ENCODE measurements at regions not wholly inside any gene's neighbourhood (a gene's known extent, or its start where the extent isn't known, plus 50 kb on each side); places are given as distances from the start of the nearest gene placed in this dataset.

DNA sequence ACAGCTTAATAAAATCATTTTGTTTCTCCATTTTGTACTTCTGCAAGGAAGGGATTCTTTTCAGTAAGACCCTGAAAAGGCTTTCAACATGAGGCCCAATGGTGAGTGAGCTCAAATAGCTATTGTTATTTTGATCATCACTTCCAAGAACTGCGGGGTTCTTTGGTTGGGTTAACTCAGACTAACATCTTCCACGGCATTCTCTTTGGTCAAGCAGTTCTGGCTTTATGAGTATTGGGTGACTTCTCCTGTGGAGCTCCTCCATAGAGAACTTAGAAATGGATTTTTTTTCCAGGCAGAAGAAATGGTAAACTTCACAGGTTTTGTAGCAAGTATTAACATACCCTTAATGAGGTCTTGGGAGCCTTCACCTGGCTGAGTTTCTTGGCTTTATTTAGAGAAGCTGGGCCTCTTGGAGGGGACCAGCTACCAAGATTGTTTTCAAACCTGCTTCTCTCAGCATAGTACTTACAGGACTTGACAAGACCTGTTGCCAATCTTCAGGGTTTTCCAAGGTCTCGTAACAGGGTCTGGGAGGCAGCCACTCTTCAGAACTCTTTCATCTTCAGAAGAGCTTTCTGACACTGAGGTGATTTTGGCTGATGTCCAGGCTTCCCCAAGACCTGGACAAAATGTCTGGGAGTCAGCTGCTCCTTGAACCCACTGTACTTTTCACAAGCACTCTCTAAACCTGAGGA lies 353.2 kb upstream of the ETAA1 start:
- H3K4me3 ChIP-seq (ENCODE audit: low read length) = no peak overlapping the region
- TF ChIP-seq CTCF (IDR thresholded peaks at IDR 0.05; ENCODE audit: insufficient read depth, low read depth, low read length, missing control alignments) = no peak
- DNase-seq (ENCODE audit: low read depth) = no peak

DNA sequence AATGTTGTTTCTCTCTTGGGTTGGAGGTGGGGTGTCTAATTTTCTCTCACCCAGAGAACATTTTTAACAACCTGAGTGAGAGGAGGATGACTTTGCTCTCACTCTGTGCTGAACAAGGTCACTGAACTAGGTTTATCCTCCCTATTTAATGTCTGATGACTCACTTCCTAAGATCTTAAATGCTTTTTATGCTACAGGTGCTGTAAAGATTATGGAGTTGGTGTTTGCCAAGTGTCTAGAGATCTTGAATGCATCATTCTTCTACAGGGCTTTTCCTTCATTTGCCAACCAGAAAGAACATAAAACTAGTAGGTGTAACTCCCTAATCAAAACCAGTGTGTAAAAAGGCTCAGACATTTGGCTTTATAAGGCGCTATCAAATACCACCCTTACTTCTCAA lies 350.5 kb upstream of the ETAA1 start:
- H3K4me3 ChIP-seq (ENCODE audit: low read length) = no peak overlapping the region
- no peak for TF ChIP-seq CTCF (IDR thresholded peaks at IDR 0.05; ENCODE audit: insufficient read depth, low read depth, low read length, missing control alignments)
- DNase-seq (ENCODE audit: low read depth) = peak; percentile 21

DNA sequence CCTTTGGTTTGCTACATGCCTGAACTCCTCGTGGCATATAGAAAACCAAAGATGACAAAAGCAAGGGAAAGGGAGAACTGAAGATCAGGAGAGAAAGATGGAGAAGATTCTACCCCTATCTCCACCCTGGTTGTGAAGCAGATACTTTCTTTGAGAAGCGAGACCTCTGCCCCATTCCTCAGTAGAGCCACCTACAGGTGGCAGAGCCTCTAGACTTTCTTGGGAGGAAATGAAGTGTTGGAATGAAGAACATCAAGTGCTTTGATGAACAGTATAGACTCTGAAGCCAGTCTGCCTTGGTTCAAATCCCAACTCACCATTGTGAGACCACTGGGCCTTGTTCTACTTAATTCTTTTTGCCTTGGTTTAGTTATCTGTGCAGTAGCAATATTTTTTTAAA lies 348.8 kb upstream of the ETAA1 start:
- DNase-seq (ENCODE audit: low read depth) = no peak
- H3K4me3 ChIP-seq (ENCODE audit: low read length) = no peak overlapping the region
- no peak for TF ChIP-seq CTCF (IDR thresholded peaks at IDR 0.05; ENCODE audit: insufficient read depth, low read depth, low read length, missing control alignments)

DNA sequence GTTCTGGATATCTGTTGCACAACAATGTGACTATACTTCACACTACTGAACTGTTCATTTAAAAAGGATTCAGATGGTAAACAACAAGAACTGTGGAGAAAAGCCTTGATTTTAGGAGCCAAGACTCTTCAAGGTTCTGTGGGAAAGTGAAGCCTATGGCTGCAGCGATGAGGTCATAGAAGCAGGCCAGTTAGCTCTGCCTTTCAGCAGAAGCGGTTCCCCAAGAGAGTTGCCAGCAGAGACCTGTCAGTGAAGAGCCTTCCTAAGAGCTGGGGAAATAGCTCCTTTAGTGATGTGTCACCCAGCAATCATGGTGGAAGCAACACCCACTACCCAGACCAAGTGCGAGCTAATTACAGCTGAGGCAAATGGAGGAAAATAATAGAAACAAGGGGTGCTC lies 346.5 kb upstream of the ETAA1 start:
- TF ChIP-seq CTCF (IDR thresholded peaks at IDR 0.05; ENCODE audit: insufficient read depth, low read depth, low read length, missing control alignments) = no peak

DNA sequence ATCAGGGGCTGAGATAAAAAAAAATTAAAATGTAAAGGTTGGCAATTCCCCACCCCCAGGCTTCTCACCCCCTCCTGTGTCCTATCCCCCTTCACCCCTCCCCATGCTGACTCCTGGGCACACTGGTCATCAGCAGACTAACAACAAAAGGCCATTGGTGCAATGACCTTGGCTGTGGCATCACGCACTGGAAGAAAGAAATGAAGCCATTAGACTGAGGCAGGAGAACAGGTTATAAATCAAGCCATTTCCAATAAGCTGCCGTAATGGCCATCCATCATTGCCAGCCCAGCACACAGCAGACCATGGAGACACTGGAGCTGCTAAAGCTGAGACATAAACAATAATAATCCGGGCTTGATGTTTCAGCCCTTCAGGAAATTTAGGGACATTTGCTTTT lies 342.4 kb upstream of the ETAA1 start:
- DNase-seq (ENCODE audit: low read depth) = no peak
- no peak for TF ChIP-seq CTCF (IDR thresholded peaks at IDR 0.05; ENCODE audit: insufficient read depth, low read depth, low read length, missing control alignments)
- H3K4me3 ChIP-seq (ENCODE audit: low read length) = no peak overlapping the region

More for the DNA sequence above, 346.5 kb upstream of the ETAA1 start:
- no peak overlapping the region for H3K4me3 ChIP-seq (ENCODE audit: low read length)
- peak; percentile 63 for DNase-seq (ENCODE audit: low read depth)

GRCh38 chr2:67055387-67056304 lies 341.5 kb upstream of the ETAA1 start:
- no peak overlapping the region for H3K4me3 ChIP-seq (ENCODE audit: low read length)
- TF ChIP-seq CTCF (IDR thresholded peaks at IDR 0.05; ENCODE audit: insufficient read depth, low read depth, low read length, missing control alignments) = no peak
- peak; percentile 13 for DNase-seq (ENCODE audit: low read depth)
